GM23338 (cell line): ENCODE measurements at regions not wholly inside any gene's neighbourhood (a gene's known extent, or its start where the extent isn't known, plus 50 kb on each side); places are given as distances from the start of the nearest gene placed in this dataset.

Source experiments
- CREB1 ChIP-seq: fragments of 250-450 bp; sonication (Bioruptor Pico); IDR thresholded peaks from 2 replicates; pipeline ENCODE4 v1.5.0; 2020; ENCODE audit warnings: low read depth, mild to moderate bottlenecking, moderate library complexity
- CTCF ChIP-seq, 2 experiments: fragments of 200-600 bp in 1 of 2; sonication (generic) in 1 of 2; conservative IDR thresholded peaks; 2 replicates each; pipeline versions ENCODE4 v1.5.1 to v1.6.1; 2016 to 2017; ENCODE audit warnings: antibody characterized with exemption in 2 of 2, low read depth in 2 of 2, mild to moderate bottlenecking in 2 of 2, moderate library complexity in 1 of 2
- ETS1 ChIP-seq: IDR thresholded peaks from 2 replicates; pipeline ENCODE4 v1.6.1; 2016; ENCODE audit warnings: antibody characterized with exemption
- EZH2 ChIP-seq: fragments of 200-600 bp; sonication (generic); IDR thresholded peaks from one replicate; pipeline ENCODE4 v1.8.0; 2017; ENCODE audit warnings: antibody characterized with exemption, mild to moderate bottlenecking, low read depth; ENCODE audit not compliant: unreplicated experiment
- EZH2phosphoT487 ChIP-seq: fragments of 200-600 bp; sonication (generic); IDR thresholded peaks from one replicate; pipeline ENCODE4 v1.8.1; 2018; ENCODE audit warnings: antibody characterized with exemption; ENCODE audit not compliant: unreplicated experiment
- JUNB ChIP-seq: IDR thresholded peaks from one replicate; pipeline ENCODE4 v1.6.1; 2016; ENCODE audit warnings: antibody characterized with exemption; ENCODE audit not compliant: unreplicated experiment
- NANOG ChIP-seq: IDR thresholded peaks from 2 replicates; pipeline ENCODE4 v1.6.1; 2016; ENCODE audit warnings: antibody characterized with exemption, borderline replicate concordance
- POLR2AphosphoS5 ChIP-seq: IDR thresholded peaks from 2 replicates; pipeline ENCODE4 v1.6.1; 2016; ENCODE audit warnings: antibody characterized with exemption, low read depth
- REST ChIP-seq: IDR thresholded peaks from one replicate; pipeline ENCODE4 v1.6.1; 2018; ENCODE audit warnings: antibody characterized with exemption; ENCODE audit not compliant: unreplicated experiment
- STAT1 ChIP-seq: IDR thresholded peaks from one replicate; pipeline ENCODE4 v1.6.1; 2016; ENCODE audit warnings: antibody characterized with exemption; ENCODE audit not compliant: unreplicated experiment
- ZNF331 ChIP-seq: fragments of 250-450 bp; sonication (Bioruptor Pico); IDR thresholded peaks from 2 replicates; pipeline ENCODE4 v1.5.0; 2020; ENCODE audit warnings: low read depth, mild to moderate bottlenecking, moderate library complexity

GRCh38 chr12:83349907-83350611, 663.4 kb downstream of the TMTC2 start:
- no peak for TF ChIP-seq JUNB
- no peak for TF ChIP-seq CTCF (conservative IDR thresholded peaks at IDR 0.05; ENCODE audit: low read depth in 2 of 2)
- TF ChIP-seq EZH2: no peak
- no peak for TF ChIP-seq POLR2AphosphoS5
- no peak for TF ChIP-seq REST
- no peak for TF ChIP-seq ETS1
- TF ChIP-seq CREB1: no peak
- no peak for TF ChIP-seq NANOG
- no peak for TF ChIP-seq EZH2phosphoT487
- no peak for TF ChIP-seq STAT1
- TF ChIP-seq ZNF331 (CRISPR knock-in tag): no peak
